ENCODE measurements at regions not wholly inside any gene's neighbourhood (a gene's known extent, or its start where the extent isn't known, plus 50 kb on each side); places are given as distances from the start of the nearest gene placed in this dataset.
"Not testable (repeated sequence)": the region's sequence is repeated elsewhere in the genome, so short reads cannot be mapped to it uniquely, and the experiment has no call there.

GRCh38 chr6:56787209-56787608, 144.5 kb upstream of the DST start:
- no peak for DNase-seq (ENCODE audit: low spot score)
- TF ChIP-seq CTCF (IDR thresholded peaks at IDR 0.05; ENCODE audit: extremely low read depth, insufficient read depth, missing control alignments), result no peak
- in situ Hi-C loops (cut with MboI; ENCODE audit: low pct_unique_long_range_greater_than_20kb, low sequenced_read_pairs, unreplicated experiment), result no loop called here

- in situ Hi-C loops (cut with MboI; ENCODE audit: low pct_unique_long_range_greater_than_20kb, low sequenced_read_pairs, unreplicated experiment), result no loop called here
- DNase-seq (ENCODE audit: low spot score), result no peak
- no peak for TF ChIP-seq CTCF (IDR thresholded peaks at IDR 0.05; ENCODE audit: extremely low read depth, insufficient read depth, missing control alignments)
Measured at GRCh38 chr6:56786256-56786655, 143.6 kb upstream of the DST start.

- DNase-seq (ENCODE audit: low spot score); in situ Hi-C loops (cut with MboI; ENCODE audit: low pct_unique_long_range_greater_than_20kb, low sequenced_read_pairs, unreplicated experiment): not testable (repeated sequence)
Measured at GRCh38 chr6:56785536-56785935, 142.8 kb upstream of the DST start.

GRCh38 chr6:56780109-56780508, 137.4 kb upstream of the DST start:
- DNase-seq (ENCODE audit: low spot score), result not testable (repeated sequence)

GRCh38 chr6:56778503-56778902, 135.8 kb upstream of the DST start:
- in situ Hi-C loops (cut with MboI; ENCODE audit: low pct_unique_long_range_greater_than_20kb, low sequenced_read_pairs, unreplicated experiment); DNase-seq (ENCODE audit: low spot score): not testable (repeated sequence)

More at GRCh38 chr6:56780109-56780508, 137.4 kb upstream of the DST start:
- in situ Hi-C loops (cut with MboI; ENCODE audit: low pct_unique_long_range_greater_than_20kb, low sequenced_read_pairs, unreplicated experiment), result not testable (repeated sequence)

GRCh38 chr6:56775498-56776166, 132.9 kb upstream of the DST start:
- in situ Hi-C loops (cut with MboI; ENCODE audit: low pct_unique_long_range_greater_than_20kb, low sequenced_read_pairs, unreplicated experiment), result no loop called here
- TF ChIP-seq CTCF (IDR thresholded peaks at IDR 0.05; ENCODE audit: extremely low read depth, insufficient read depth, missing control alignments), result no peak
- no peak for DNase-seq (ENCODE audit: low spot score)

GRCh38 chr6:56772737-56773184, 130.1 kb upstream of the DST start:
- in situ Hi-C loops (cut with MboI; ENCODE audit: low pct_unique_long_range_greater_than_20kb, low sequenced_read_pairs, unreplicated experiment), result no loop called here
- no peak for TF ChIP-seq CTCF (IDR thresholded peaks at IDR 0.05; ENCODE audit: extremely low read depth, insufficient read depth, missing control alignments)
- DNase-seq (ENCODE audit: low spot score), result no peak

- DNase-seq (ENCODE audit: low spot score), result no peak
- TF ChIP-seq CTCF (IDR thresholded peaks at IDR 0.05; ENCODE audit: extremely low read depth, insufficient read depth, missing control alignments), result no peak
- in situ Hi-C loops (cut with MboI; ENCODE audit: low pct_unique_long_range_greater_than_20kb, low sequenced_read_pairs, unreplicated experiment), result no loop called here
Measured at GRCh38 chr6:56771929-56772607, 129.4 kb upstream of the DST start.
